Ovary (tissue), 7 donors: ENCODE measurements at regions not wholly inside any gene's neighbourhood (a gene's known extent, or its start where the extent isn't known, plus 50 kb on each side); places are given as distances from the start of the nearest gene placed in this dataset.

Experiments
- DNase-seq, 5 donors: peaks; one replicate each; pipeline ENCODE4 v3.0.0-alpha.2; 2019 to 2020
- H3K27ac ChIP-seq, 2 donors: fragments of 200-600 bp; one replicate each; pipeline versions ENCODE4 v1.5.1 to v1.8.0; 2019 to 2022
- H3K27me3 ChIP-seq: fragments of 200-600 bp; one replicate; pipeline ENCODE4 v1.8.0; 2022
- H3K36me3 ChIP-seq: fragments of 200-600 bp; sonication (generic); one replicate; pipeline ENCODE4 v1.5.1; 2019
- H3K4me1 ChIP-seq: one replicate; pipeline ENCODE4 v1.8.1; 2013; ENCODE audit warnings: mild to moderate bottlenecking, moderate library complexity; ENCODE audit not compliant: insufficient read depth
- H3K4me3 ChIP-seq: fragments of 200-600 bp; sonication (generic); one replicate; pipeline ENCODE4 v1.5.1; 2017
- H3K9me3 ChIP-seq, 2 donors: fragments of 200-600 bp in 1 of 2; sonication (generic) in 1 of 2; one replicate each; pipeline versions ENCODE4 v1.5.1 to v1.8.1; 2013 to 2019; ENCODE audit warnings: mild to moderate bottlenecking in 1 of 2, moderate library complexity in 1 of 2
- EP300 ChIP-seq: sonication (generic); formaldehyde crosslinking; IDR thresholded peaks from one replicate; pipeline ENCODE4 v1.6.1; 2017; ENCODE audit warnings: antibody characterized with exemption
- POLR2A ChIP-seq: fragments of 450-650 bp; IDR thresholded peaks from one replicate; pipeline ENCODE4 v1.6.1; 2017; ENCODE audit warnings: antibody characterized with exemption, mild to moderate bottlenecking, moderate library complexity
- WGBS, 3 donors: extraction: QIAGEN DNeasy Blood & Tissue Kit in 1 of 3; methylation state at CpG; one replicate each; pipeline versions ENCODE4 v1.1.5 to v1.1.7; 2013 to 2017; 5-methylcytosine and 5-hydroxymethylcytosine counted together
- intact Hi-C, 4 donors: fragments of 100-400 bp; cut with DNase I; formaldehyde crosslinking; loops; one replicate each; pipeline versions ENCODE4 v1.11.0 to v1.15.1; 2022 to 2023
- TF ChIP-seq, protein P1 (sequence below), 3 donors: fragments of 450-650 bp in 2 of 3; fragments of 200-600 bp in 1 of 3; IDR thresholded peaks; one replicate each; pipeline versions ENCODE4 v1.5.1 to v1.8.0; 2016 to 2022; ENCODE audit warnings: antibody characterized with exemption in 3 of 3, mild to moderate bottlenecking in 1 of 3
- donor health status: DM: no; HTN: no; CAD: no; lungs with moderate emphysema.
- donor health status: DM: no; HTN: no; CAD: no.
- donor health status: Bipolar disorder and iron deficiency.
- donor health status: DM: no; HTN: no; CAD: no.
- donor health status: DM: yes; HTN: yes; CAD: no.

GRCh38 chr16:55136356-55137150 is 187.4 kb upstream of the IRX6 start:
- TF ChIP-seq, protein P1, sequence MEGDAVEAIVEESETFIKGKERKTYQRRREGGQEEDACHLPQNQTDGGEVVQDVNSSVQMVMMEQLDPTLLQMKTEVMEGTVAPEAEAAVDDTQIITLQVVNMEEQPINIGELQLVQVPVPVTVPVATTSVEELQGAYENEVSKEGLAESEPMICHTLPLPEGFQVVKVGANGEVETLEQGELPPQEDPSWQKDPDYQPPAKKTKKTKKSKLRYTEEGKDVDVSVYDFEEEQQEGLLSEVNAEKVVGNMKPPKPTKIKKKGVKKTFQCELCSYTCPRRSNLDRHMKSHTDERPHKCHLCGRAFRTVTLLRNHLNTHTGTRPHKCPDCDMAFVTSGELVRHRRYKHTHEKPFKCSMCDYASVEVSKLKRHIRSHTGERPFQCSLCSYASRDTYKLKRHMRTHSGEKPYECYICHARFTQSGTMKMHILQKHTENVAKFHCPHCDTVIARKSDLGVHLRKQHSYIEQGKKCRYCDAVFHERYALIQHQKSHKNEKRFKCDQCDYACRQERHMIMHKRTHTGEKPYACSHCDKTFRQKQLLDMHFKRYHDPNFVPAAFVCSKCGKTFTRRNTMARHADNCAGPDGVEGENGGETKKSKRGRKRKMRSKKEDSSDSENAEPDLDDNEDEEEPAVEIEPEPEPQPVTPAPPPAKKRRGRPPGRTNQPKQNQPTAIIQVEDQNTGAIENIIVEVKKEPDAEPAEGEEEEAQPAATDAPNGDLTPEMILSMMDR (IDR thresholded peaks at IDR 0.05) = no peak
- no peak for TF ChIP-seq POLR2A
- no peak for TF ChIP-seq EP300
- Histone ChIP-seq H3K9me3 (no peaks in the 10 kb centered on the region), H3K4me1 (no peaks in the 10 kb centered on the region), H3K36me3 (no peaks in the 10 kb centered on the region), H3K27ac (no peak overlapping the region), H3K4me3 (no peak overlapping the region), H3K27me3 (no peaks in the 10 kb centered on the region)
- 91 to 94% (median 94%) methylated on average over 1 of the region's 1 CpG for WGBS, 3 donors
- intact Hi-C loops = no loop called here
- DNase-seq = no peak

DNA sequence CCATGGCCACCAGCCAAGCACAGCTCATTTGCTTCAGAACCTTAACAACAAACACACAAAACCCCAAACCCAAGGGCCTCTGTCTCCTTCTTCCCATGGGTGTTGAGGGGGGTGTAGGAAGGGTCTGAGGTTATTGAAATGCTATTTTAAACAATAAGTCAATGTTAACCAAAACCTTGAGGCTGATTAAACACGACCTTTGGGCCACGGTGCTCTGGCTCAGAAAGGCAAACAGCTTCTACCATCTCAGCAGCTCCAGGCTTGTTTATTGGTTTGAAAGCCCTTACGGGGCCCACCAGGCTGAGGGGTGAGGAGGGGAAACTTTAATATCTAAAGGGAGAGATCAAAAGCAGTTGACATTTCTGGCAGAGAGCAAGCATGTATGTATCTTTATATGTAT is 185.7 kb upstream of the IRX6 start:
- no peaks in the 10 kb centered on the region for H3K27me3 ChIP-seq
- no peak overlapping the region for H3K27ac ChIP-seq
- 27 to 53% (median 34%) methylated on average over 3 of the region's 3 CpGs for WGBS, 3 donors
- TF ChIP-seq POLR2A (no peak), EP300 (no peak)
- TF ChIP-seq, protein P1 (IDR thresholded peaks at IDR 0.05) = no peak
- intact Hi-C loops = no loop called here
- H3K4me3 ChIP-seq = no peak overlapping the region
- H3K4me1 ChIP-seq = no peaks in the 10 kb centered on the region
- no peaks in the 10 kb centered on the region for H3K9me3 ChIP-seq
- no peaks in the 10 kb centered on the region for H3K36me3 ChIP-seq
- DNase-seq = no peak

- no peaks in the 10 kb centered on the region for H3K27me3 ChIP-seq
- no peaks in the 10 kb centered on the region for H3K9me3 ChIP-seq
- H3K36me3 ChIP-seq = no peaks in the 10 kb centered on the region
- TF ChIP-seq EP300 (no peak), POLR2A (no peak)
- TF ChIP-seq, protein P1 (IDR thresholded peaks at IDR 0.05) = no peak
- no peak for DNase-seq
- H3K4me3 ChIP-seq = no peak overlapping the region
- H3K4me1 ChIP-seq = no peaks in the 10 kb centered on the region
- H3K27ac ChIP-seq = no peak overlapping the region
- WGBS, 3 donors = 59 to 62% (median 61%) methylated on average over 4 of the region's 4 CpGs
- intact Hi-C loops = no loop called here
Observed at GRCh38 chr16:55142405-55142804, 181.6 kb upstream of the IRX6 start.

DNA sequence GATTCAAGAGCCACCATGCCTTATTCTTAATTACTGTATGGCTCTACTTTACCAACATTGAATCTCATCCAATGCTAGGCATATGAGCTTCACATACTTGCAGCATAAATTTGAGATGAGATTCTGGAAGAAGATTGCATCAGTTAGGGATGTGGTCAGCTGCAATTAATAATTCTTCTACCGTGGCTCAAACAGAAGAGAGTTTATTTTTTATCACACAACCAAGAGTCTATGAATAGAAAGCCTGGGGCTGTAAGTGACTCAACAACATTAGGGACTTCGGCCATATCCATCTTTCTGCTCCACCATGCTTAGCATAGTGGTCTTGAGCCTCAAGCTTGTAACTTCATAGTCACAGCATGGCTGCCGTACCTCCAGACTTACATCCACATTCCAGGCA is 179.4 kb upstream of the IRX6 start:
- H3K4me3 ChIP-seq = no peak overlapping the region
- H3K27me3 ChIP-seq = no peaks in the 10 kb centered on the region
- H3K27ac ChIP-seq = no peak overlapping the region
- H3K36me3 ChIP-seq = no peaks in the 10 kb centered on the region
- DNase-seq = no peak
- TF ChIP-seq EP300 (no peak), POLR2A (no peak)
- TF ChIP-seq, protein P1 (IDR thresholded peaks at IDR 0.05) = no peak
- no peaks in the 10 kb centered on the region for H3K4me1 ChIP-seq
- WGBS, 3 donors = 78 to 79% (median 79%) methylated on average over 3 of the region's 3 CpGs
- intact Hi-C loops = no loop called here
- no peaks in the 10 kb centered on the region for H3K9me3 ChIP-seq
